IPS-NIHi7 (cell line): ENCODE measurements at regions not wholly inside any gene's neighbourhood (a gene's known extent, or its start where the extent isn't known, plus 50 kb on each side); places are given as distances from the start of the nearest gene placed in this dataset.

ENCODE experiments used
- DNase-seq: peaks from one replicate; pipeline ENCODE4 v3.0.0; 2012; ENCODE audit warnings: mixed read lengths; ENCODE audit errors: extremely low spot score

DNA sequence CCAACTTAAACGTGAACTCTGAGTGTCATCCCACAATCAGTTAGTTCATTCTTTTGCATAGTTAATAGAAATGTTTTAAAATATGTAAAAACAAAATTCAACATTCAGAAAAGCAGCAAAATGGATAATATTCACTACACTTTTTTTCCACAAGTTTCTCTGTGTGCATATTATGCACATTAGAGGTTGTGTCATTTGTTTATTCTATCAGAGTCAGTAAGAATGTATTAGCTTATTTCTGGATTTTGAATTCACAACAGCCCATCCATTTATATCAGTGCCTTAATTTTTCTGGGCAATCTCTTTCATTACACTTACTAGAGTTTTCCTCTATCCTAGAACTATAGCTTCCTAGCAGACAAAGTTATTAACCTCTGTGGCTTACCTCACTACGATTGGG, 432.7 kb upstream of the SEMA3A start:
- DNase-seq: no peak

DNA sequence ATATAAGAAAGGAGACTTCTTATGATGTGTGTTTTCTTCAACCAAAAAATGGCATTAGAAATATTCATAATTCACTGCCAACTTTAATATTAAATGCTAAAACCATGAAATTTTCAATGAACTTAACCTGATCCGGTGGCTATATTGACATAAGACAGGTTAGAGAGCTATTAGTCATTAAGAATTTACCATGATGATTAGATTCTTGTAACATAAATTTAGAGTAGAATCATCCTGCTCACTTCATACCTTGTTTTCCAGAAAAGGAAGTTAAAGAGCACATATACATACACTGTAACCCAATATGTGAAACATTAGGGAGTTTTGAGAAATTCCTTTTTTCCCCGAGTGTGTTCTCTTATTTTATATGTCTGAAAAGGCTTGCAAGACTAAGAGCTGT, 430.3 kb upstream of the SEMA3A start:
- no peak for DNase-seq

DNA sequence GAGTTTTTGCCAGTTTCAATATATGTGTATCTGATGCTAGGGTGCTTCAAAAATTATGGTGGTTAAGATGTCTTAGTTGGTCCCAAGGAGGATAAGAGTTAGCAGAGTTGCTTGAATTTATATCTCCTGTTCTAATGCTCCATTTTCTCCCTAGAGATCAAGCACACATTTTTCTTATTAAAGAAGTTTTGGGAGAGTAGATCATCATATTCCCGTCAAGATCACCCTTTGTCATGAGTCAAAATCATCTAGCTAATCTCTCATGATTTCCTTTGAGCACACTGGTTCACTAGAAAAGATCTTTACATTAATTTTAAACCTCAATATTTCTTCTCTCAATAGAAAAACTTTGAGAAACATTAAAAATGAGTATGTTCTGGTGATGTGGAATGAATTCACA, 429.9 kb upstream of the SEMA3A start:
- DNase-seq: no peak

DNA sequence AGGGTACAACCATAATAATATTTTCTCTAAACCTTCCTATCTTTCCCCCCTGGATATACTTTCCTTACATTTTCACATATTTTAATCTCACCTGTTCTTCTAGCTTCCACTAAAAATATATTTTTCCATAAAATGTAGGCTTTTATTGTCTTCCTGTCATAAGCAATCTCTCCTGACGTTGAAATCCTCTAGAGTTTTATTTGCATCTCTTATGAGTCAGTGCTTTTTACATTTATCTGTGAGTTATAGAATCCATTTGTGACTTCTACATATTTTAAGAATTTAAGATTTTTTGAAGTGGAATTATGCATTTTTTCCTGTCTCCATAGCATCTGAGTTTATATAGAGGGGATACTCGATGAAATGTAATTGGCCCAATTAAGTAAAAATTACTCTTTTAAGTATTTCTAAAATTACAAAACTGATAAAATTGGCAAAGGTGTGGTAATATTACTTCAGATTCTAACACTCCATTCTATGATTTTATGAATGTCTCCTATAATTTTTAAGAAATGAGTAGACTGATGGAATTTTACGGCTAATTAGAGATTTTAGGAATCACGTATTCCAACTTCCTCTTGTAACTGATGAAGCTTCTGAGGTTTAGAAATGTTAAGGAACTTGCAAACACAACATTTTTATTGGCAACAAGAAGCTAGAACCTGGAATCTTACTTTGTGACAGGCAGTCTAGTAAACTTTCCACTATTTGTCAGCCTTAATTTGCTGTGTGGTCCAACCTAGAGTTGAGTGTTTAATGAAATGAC, 422.9 kb upstream of the SEMA3A start:
- no peak for DNase-seq

DNA sequence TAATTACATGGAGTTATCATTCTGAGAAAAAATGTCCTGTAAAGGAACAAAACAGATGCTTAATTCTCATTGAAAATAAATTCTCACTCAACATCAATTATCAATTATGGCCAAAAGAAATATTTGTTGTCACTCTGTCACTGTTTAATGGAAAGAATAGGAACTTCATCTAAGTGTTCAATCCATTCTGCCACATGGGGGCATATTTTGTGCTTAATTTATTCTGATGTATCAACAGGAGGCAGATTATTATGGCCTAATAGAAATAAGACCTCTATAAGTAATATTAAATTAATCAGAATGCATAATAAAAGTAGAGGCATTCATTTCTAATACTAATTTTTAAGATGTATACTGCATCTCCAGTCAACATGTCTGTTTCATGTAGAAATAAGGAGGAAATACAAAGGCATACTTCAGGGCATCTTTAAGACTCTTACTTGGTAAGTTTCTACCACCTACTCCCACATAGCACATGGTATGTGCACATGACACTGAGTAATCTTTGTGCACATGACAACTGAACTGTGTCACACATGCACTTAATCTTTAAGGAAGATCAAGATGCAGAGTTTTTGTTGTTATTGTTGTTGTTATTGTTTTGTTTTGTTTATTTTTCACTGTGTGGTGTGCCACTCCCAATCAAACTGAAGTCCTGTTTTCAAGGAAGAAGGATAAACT, 420.4 kb upstream of the SEMA3A start:
- no peak for DNase-seq

DNA sequence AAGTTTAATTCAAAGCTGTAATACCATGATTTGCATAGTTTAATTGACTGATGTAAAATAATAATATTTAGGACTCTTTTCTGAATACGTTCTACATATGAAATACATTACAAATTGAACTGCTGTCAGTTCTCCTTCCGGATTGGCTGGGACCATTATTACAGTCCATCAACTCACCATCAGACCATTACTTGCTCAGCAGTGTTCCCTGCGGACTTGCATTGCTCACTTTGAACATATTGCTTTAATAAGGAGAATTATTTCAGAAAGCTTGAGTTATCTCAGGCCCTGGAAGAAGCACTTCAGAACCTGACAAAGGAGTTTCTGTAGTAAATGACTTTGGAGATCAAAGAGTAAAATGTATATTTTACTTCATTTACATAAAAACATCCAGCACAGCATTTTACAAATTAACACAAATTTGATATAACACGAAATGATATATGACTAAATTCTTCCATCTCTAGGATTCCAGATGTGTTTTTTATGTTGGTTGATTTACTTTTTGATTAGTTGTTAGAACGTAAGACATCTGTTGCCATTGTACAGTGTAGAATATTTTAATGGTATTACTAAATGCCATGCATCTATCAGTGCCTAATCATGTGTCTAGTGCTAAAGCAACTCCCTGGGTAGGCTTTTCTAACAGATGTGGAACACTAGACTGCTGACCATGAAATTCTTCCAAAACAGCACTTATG, 418.5 kb upstream of the SEMA3A start:
- DNase-seq: no peak

DNA sequence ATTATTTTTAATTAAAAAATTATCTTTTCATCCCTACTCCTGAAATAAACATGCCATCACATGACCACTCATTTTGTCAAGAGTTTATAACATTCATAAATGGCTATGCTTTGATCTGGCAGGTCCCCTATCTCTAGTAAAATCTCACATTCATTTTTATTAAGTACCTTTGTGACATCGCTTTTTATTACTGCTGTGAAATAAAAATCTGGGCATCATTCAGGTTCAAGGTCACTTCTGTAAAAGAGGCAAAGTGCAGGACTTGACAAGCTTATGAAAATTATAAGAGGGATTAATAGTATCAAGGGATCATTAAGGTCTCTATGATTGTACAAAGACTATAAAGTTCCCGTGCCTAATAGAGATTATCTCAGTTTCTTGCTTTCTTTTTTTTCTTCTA, 416.8 kb upstream of the SEMA3A start:
- no peak for DNase-seq

DNA sequence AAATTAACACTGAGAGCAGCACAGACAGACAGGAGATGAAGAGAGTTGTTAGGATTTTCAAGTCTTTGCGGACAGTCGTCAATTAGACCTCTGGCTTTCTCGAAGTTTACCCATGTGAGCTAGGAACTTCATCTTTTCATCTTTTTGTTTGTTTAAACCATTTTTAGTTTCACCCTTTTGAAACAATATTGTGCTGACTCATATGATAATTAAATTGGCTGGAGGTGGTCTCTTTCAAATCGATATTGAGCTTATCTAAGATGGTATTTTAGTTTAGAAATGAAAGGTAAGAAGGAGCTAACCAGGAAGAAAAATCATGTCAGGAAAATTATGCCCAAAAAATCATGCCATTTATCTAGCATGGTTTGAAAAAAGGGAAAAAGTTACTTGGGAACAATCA, 415.8 kb upstream of the SEMA3A start:
- DNase-seq: no peak

DNA sequence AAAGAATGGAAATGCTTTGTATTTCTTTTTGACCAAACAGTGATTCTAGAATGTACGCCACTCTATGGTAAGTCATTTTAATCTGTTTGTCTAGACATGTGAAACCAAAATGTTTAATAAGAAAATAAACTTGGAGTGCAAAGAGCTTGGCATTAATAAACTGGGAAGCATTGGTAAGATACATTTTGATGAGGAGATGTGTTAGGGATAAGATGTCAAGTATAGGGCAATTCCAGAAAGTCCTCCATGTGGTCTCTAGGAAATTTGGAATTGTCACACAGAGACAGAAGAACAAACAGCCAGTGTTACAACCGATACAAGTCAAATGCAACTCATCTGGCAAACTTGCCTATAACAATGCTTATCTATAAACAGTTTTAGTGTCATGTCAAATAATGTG, 410.7 kb upstream of the SEMA3A start:
- no peak for DNase-seq

DNA sequence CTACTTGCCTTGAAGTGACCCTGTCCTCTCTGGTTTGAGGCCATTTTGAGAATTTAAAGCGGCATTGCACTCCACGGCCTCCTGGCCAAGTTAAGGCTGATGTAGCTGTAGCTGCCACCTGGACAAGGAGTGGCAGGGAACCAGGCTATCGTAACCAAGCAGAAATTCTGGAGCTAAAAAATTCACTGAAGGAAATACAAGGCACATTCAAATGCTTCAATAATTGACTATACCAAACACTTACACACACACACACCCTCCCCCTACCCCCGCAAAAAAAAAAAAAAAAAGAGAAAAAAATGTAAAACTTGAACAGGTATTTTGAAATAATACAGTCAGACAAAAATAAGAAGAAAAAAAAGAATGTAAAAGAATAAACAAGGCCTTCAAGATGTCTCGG, 409.0 kb upstream of the SEMA3A start:
- no peak for DNase-seq

DNA sequence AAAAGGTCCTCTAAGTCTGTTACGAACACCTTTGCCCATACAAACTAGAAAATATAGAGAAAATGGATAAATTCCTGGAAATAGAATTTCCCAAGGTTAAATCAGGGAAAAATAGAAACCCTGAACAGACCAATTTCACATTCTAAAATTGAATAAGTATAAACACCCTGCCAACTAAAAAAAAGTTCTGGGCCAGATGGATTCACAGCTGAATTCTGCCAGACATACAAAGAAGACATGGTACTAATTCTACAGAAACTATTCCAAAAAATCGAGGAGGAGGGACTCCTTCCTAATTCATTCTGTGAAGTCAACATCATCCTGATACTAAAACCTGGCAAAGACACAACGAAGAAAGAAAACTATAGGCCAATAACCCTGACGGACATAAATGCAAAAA, 400.4 kb upstream of the SEMA3A start:
- no peak for DNase-seq

DNA sequence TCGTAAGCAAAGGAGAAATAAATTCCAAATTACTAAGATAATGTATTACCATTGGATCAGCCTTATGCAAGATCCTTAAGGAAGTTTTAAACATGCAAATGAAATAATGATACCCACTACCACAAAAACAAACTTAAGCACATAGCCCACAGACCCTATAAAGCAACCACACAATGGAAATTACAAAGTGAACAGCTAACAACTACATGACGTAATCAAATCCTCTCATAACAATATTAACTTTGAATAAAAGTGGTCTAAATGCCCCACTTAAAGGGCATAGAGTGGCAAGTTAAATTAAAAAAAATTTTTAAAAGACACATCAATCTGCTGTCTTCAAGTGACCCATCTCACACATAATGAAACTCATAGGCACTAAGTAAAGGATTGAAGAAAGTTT, 397.3 kb upstream of the SEMA3A start:
- DNase-seq: no peak

DNA sequence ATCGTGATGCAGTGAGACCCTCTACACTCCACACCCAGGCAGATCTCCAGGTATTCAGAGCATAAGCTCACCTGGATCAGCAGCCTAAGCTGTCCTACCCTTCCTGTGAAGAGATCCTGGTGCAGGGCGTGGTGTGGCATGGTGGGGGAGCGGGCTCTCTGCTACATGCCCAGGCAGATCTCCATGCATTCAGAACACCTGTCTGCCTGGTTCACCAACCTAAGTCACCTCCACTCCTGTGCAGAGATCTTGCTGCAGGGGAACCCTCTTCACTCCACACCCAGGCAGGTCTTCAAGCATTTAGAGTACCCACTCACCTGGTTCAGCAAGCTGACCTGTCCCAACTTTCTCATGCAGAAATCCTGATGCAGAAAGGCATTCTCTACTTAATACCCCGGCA, 394.4 kb upstream of the SEMA3A start:
- DNase-seq: no peak

DNA sequence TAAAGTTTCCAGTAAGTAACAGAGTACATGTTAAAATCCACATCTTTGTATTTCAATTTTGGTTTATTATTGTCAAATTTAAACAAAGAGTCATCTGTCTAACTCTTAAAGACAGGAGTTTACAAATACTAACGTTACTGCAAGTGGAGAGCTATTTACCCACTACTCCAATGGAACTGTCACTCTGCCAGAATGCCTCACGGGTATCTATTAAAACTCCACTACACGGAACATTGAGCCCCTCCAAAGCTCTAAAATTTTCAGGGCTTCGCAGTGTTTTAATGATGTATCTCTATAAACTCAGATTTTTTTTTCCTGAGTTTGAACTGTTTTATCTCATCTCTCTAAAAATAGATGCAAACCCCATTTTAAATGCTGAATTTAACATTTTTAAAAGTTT, 388.7 kb upstream of the SEMA3A start:
- DNase-seq: no peak

DNA sequence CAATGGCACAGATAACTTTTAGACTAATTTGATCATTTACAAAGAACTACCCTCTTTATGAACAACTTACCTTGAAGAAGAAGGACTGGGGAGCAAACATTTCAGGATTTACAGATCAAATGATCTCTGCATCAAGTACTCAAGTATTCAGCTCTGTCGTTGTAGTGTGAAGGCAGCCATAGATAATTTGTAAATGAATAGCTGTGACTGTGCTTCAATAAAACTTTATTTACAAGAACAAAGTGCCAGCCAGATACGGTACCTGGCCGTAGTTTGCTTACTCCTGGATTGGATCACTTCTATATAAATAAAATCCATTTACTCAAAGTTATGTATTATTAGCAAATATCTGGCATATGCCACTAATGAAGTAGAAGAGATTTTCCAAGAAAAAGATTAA, 388.2 kb upstream of the SEMA3A start:
- DNase-seq: no peak

DNA sequence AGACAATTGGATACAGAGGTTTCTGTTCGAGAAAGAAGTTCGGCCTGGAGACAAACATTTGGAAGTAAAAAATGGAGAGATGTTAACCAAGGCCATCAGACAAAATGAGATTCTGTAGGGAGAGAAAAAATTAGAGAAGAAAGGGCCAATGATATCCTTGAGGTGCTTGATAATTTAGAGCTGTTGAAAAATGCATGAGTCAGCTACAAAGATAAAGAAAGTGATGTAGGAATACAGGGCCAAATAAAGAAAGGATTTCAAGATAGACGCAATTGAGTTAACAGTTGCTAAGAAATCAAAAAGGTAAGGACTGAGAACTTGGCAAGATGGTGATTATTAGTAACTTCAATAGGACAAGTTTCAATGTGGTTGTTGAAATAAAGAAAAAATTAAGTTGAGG, 384.2 kb upstream of the SEMA3A start:
- no peak for DNase-seq

DNA sequence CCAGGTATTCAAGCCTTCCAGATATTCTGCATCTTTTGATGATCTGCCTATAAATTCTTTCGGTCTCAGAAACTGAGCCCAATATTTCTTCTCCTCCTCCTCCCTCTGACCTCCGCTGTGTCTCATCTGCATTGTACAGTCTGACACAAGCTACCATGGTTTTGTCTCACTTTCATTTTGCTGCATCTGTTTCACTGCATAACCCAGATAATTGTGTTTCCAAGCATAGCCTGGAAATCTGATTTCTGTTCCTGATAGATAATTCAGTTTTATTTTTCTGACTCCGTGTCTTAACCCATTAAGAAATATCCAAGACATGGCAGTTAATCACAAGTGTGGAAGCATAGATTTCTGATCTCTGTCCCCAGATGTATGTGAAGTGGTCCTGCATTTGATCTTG, 374.2 kb upstream of the SEMA3A start:
- no peak for DNase-seq

DNA sequence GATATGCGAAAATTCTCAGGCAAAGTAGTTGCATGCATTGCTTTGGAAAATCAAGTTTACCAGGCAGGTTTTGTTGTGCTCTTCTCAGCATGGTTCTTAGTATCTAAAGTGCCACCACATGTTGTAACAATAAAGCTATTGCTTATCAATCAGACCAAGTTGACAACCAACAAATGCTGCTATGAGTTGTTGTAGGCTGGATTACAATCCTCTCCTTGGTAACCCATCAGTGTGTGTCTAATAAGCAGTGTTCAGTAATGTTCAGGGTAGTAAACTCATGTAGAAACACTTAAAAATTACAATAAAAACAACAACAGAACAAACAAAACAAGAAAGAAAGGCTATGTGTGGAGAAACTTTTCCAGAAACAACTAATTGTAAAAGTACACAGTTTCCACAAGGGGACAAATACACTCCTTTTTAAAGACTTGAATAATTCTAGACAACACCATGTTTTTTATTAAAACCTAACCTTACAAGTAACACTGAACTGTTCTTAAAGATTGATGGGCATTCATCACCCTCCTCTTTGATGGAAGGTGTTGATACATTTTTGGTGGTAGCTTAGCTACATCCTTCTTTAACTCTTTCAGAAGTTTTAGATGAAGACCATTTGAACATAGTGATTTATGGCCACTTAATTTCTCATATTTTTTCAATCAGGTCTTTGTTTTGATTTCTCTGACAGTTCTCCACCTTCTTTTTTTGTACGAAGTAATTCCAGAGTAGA, 370.9 kb upstream of the SEMA3A start:
- no peak for DNase-seq

DNA sequence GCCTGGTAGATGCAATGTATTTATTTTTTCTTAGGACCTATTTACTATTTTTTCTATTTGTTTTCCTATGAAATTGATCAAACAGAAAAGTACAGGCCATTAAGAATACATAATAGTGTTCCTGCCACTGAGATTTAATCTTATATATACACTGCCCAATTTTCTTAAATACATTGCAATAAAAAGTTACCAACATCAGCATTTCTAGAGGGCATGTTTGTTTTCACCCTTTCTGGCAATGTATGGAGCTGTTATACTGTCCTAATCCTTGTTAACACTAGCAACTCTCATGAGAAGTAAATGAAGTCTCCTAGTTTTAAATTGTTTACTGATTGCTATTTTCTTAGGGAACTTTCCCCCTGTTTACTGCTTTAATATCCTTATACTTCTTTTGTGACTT, 359.1 kb upstream of the SEMA3A start:
- DNase-seq: no peak

DNA sequence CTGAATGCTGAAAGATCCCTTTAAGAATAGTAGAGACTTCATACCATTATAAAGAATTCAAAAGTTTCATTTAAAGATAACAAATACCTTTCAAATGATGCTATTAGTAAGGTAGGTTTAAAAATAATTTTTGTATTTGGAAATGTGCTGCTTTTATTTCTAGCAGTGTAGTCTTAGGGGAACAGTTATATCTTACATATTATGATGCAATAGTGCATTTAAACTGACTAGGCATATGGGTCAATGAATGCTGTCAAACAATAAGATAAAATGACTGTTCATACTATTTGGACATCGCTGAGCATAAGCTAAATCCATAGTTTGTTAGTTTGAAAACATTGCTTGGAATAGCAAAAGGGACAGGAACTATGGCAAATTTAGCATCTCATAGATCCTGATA, 354.8 kb upstream of the SEMA3A start:
- DNase-seq: no peak

DNA sequence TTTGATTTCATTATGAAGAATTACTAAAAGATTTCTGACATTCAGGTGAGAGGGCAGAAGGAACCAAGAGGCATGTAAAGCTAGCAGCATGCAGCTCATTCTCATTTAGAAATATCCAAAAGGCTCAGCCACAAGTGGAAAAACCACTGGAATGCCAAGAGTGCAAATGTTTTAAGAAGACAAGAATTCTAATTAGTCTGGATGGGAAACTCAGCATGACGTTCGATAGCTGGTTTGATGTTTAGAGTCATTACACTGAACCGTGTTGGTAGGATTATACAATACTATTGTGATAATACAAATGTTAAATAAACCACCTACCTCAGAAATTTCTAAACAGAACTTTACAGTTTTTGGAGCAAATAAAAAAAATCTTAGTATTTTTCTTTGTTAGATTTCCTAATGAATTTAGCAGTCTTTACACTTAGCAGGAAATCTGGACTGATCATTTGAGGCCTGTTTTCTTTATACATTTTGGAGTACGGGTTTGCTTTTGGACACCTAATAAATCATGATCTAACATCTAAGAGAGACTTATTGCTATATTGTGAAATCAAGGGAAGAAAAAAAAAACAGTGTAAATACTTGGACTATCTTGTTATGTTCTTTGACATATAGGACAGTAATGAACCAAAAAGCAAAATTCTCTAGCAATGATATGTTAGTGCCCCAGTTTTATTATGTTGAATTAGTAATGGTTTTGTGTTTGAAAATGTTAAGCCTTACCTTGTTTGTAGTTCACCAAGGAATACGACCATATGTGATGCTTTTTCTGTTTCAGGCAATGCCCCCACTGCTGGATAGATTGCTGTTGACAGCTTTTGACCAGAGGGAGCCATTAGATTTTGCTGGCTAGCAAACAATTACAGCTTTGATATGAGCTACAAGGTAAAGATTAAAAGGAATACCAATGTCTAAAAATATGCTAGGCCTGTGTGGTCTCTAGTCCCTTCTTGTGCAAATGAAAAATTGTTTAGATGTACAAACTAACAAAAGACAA, 354.1 kb upstream of the SEMA3A start:
- no peak for DNase-seq
